ENCODE measurements at regions not wholly inside any gene's neighbourhood (a gene's known extent, or its start where the extent isn't known, plus 50 kb on each side); places are given as distances from the start of the nearest gene placed in this dataset.

GRCh38 chr6:133634474-133634873 is 254.4 kb upstream of the TCF21 start:
- peaks cover 8% of the 10 kb centered on the region for H3K27me3 Mint-ChIP-seq
- H3K4me3 Mint-ChIP-seq = no peak overlapping the region
- no peak overlapping the region for H3K27ac Mint-ChIP-seq
- ATAC-seq = no peak
- CTCF ChIA-PET = interaction anchor here (0.6 kb wide), 1 partner anchor 183 kb away, joined by 3 read pairs; no protein-coding TSS in a partner anchor
- peaks cover 6% of the 10 kb centered on the region for H3K9me3 Mint-ChIP-seq (ENCODE audit: low read depth)
- no peaks in the 10 kb centered on the region for H3K4me1 Mint-ChIP-seq
- H3K36me3 Mint-ChIP-seq (ENCODE audit: low read depth) = no peaks in the 10 kb centered on the region
- no peak for DNase-seq
- POLR2A ChIA-PET = no interaction called here
- intact Hi-C loops (cut with DNase I, micrococcal nuclease) = no loop called here

- H3K36me3 Mint-ChIP-seq (ENCODE audit: low read depth) = no peaks in the 10 kb centered on the region
Observed at GRCh38 chr6:133635447-133635846, 253.5 kb upstream of the TCF21 start.

GRCh38 chr6:133637436-133637835 is 251.5 kb upstream of the TCF21 start:
- intact Hi-C loops (cut with DNase I, micrococcal nuclease) = no loop called here
- DNase-seq (no peak), ATAC-seq (no peak)
- Mint-ChIP-seq H3K36me3 (ENCODE audit: low read depth) (no peaks in the 10 kb centered on the region), H3K4me3 (no peak overlapping the region), H3K9me3 (ENCODE audit: low read depth) (peaks cover 6% of the 10 kb centered on the region), H3K4me1 (no peaks in the 10 kb centered on the region), H3K27ac (no peak overlapping the region), H3K27me3 (peaks cover 6% of the 10 kb centered on the region)
- CTCF ChIA-PET = no interaction called here
- POLR2A ChIA-PET = no interaction called here

More at GRCh38 chr6:133635447-133635846, 253.5 kb upstream of the TCF21 start:
- Mint-ChIP-seq H3K4me3 (no peak overlapping the region), H3K27me3 (peaks cover 8% of the 10 kb centered on the region), H3K4me1 (no peaks in the 10 kb centered on the region), H3K27ac (no peak overlapping the region), H3K9me3 (ENCODE audit: low read depth) (peaks cover 6% of the 10 kb centered on the region)
- ChIA-PET POLR2A (no interaction called here), CTCF (interaction anchor here (0.8 kb wide), 1 partner anchor 13 kb away, joined by 3 read pairs; no protein-coding TSS in a partner anchor)
- DNase-seq (no peak), ATAC-seq (no peak)
- intact Hi-C loops (cut with DNase I, micrococcal nuclease) = no loop called here

GRCh38 chr6:133637874-133638273 is 251.0 kb upstream of the TCF21 start:
- Mint-ChIP-seq H3K4me3 (no peak overlapping the region), H3K9me3 (ENCODE audit: low read depth) (peaks cover 6% of the 10 kb centered on the region), H3K27me3 (peaks cover 6% of the 10 kb centered on the region), H3K36me3 (ENCODE audit: low read depth) (no peaks in the 10 kb centered on the region), H3K27ac (no peak overlapping the region), H3K4me1 (no peaks in the 10 kb centered on the region)
- ChIA-PET POLR2A (no interaction called here), CTCF (no interaction called here)
- ATAC-seq (no peak), DNase-seq (no peak)
- intact Hi-C loops (cut with DNase I, micrococcal nuclease) = no loop called here

- intact Hi-C loops (cut with DNase I, micrococcal nuclease) = no loop called here
- Mint-ChIP-seq H3K27ac (no peak overlapping the region), H3K36me3 (ENCODE audit: low read depth) (no peaks in the 10 kb centered on the region), H3K4me1 (no peaks in the 10 kb centered on the region), H3K27me3 (peaks cover 5% of the 10 kb centered on the region), H3K4me3 (no peak overlapping the region), H3K9me3 (ENCODE audit: low read depth) (peaks cover 6% of the 10 kb centered on the region)
- ChIA-PET POLR2A (no interaction called here), CTCF (no interaction called here)
- ATAC-seq = no peak
- no peak for DNase-seq
Observed at GRCh38 chr6:133641104-133641503, 247.8 kb upstream of the TCF21 start.

- no peak overlapping the region for H3K27ac Mint-ChIP-seq
- intact Hi-C loops (cut with DNase I, micrococcal nuclease) = no loop called here
- peaks cover 3% of the 10 kb centered on the region for H3K27me3 Mint-ChIP-seq
- no peak for ATAC-seq
- no peaks in the 10 kb centered on the region for H3K4me1 Mint-ChIP-seq
- ChIA-PET POLR2A (no interaction called here), CTCF (interaction anchor here (0.7 kb wide), 1 partner anchor 114 kb away, joined by 3 read pairs; no protein-coding TSS in a partner anchor)
- no peaks in the 10 kb centered on the region for H3K9me3 Mint-ChIP-seq (ENCODE audit: low read depth)
- H3K36me3 Mint-ChIP-seq (ENCODE audit: low read depth) = no peaks in the 10 kb centered on the region
- no peak overlapping the region for H3K4me3 Mint-ChIP-seq
- DNase-seq = no peak
Observed at GRCh38 chr6:133644548-133644891, 244.4 kb upstream of the TCF21 start.

GRCh38 chr6:133644892-133645619 is 243.9 kb upstream of the TCF21 start:
- H3K36me3 Mint-ChIP-seq (ENCODE audit: low read depth) = no peaks in the 10 kb centered on the region
- ChIA-PET CTCF (interaction anchor here (0.7 kb wide), 1 partner anchor 113 kb away, joined by 3 read pairs; no protein-coding TSS in a partner anchor), POLR2A (no interaction called here)
- DNase-seq (no peak), ATAC-seq (no peak)
- H3K27me3 Mint-ChIP-seq = peaks cover 3% of the 10 kb centered on the region
- no peaks in the 10 kb centered on the region for H3K9me3 Mint-ChIP-seq (ENCODE audit: low read depth)
- H3K4me1 Mint-ChIP-seq = no peaks in the 10 kb centered on the region
- intact Hi-C loops (cut with DNase I, micrococcal nuclease) = no loop called here
- no peak overlapping the region for H3K4me3 Mint-ChIP-seq
- no peak overlapping the region for H3K27ac Mint-ChIP-seq

GRCh38 chr6:133645966-133646740 is 242.8 kb upstream of the TCF21 start:
- Mint-ChIP-seq H3K9me3 (ENCODE audit: low read depth) (no peaks in the 10 kb centered on the region), H3K27me3 (peaks cover 3% of the 10 kb centered on the region), H3K4me1 (no peaks in the 10 kb centered on the region), H3K36me3 (ENCODE audit: low read depth) (no peaks in the 10 kb centered on the region), H3K4me3 (no peak overlapping the region), H3K27ac (no peak overlapping the region)
- intact Hi-C loops (cut with DNase I, micrococcal nuclease) = no loop called here
- DNase-seq (no peak), ATAC-seq (no peak)
- ChIA-PET POLR2A (no interaction called here), CTCF (no interaction called here)

- H3K4me1 Mint-ChIP-seq = no peaks in the 10 kb centered on the region
- ATAC-seq = no peak
- POLR2A ChIA-PET = interaction anchor here (0.6 kb wide), 1 partner anchor 371 kb away, joined by 6 read pairs; no protein-coding TSS in a partner anchor
- no peak overlapping the region for H3K4me3 Mint-ChIP-seq
- no peaks in the 10 kb centered on the region for H3K9me3 Mint-ChIP-seq (ENCODE audit: low read depth)
- H3K27me3 Mint-ChIP-seq = peaks cover 2% of the 10 kb centered on the region
- CTCF ChIA-PET = interaction anchor here (1.0 kb wide), 1 partner anchor 13 kb away, joined by 3 read pairs; no protein-coding TSS in a partner anchor
- no peak for DNase-seq
- intact Hi-C loops (cut with DNase I, micrococcal nuclease) = no loop called here
- no peaks in the 10 kb centered on the region for H3K36me3 Mint-ChIP-seq (ENCODE audit: low read depth)
- no peak overlapping the region for H3K27ac Mint-ChIP-seq
Observed at GRCh38 chr6:133648581-133648980, 240.3 kb upstream of the TCF21 start.

- Mint-ChIP-seq H3K36me3 (ENCODE audit: low read depth) (no peaks in the 10 kb centered on the region), H3K4me1 (no peaks in the 10 kb centered on the region), H3K27me3 (peaks cover 2% of the 10 kb centered on the region), H3K27ac (no peak overlapping the region), H3K9me3 (ENCODE audit: low read depth) (no peaks in the 10 kb centered on the region), H3K4me3 (no peak overlapping the region)
- ATAC-seq = no peak
- ChIA-PET CTCF (no interaction called here), POLR2A (no interaction called here)
- DNase-seq = no peak
- intact Hi-C loops (cut with DNase I, micrococcal nuclease) = no loop called here
Observed at GRCh38 chr6:133671376-133671775, 217.5 kb upstream of the TCF21 start.

- Mint-ChIP-seq H3K4me1 (no peaks in the 10 kb centered on the region), H3K27ac (no peak overlapping the region), H3K27me3 (peaks cover 2% of the 10 kb centered on the region), H3K9me3 (ENCODE audit: low read depth) (no peaks in the 10 kb centered on the region), H3K36me3 (ENCODE audit: low read depth) (no peaks in the 10 kb centered on the region), H3K4me3 (no peak overlapping the region)
- no peak for DNase-seq
- POLR2A ChIA-PET = no interaction called here
- CTCF ChIA-PET = no interaction called here
- intact Hi-C loops (cut with DNase I, micrococcal nuclease) = no loop called here
- ATAC-seq = no peak
Observed at GRCh38 chr6:133673056-133673455, 215.9 kb upstream of the TCF21 start.

- ATAC-seq = no peak
- H3K27me3 Mint-ChIP-seq = peaks cover 2% of the 10 kb centered on the region
- H3K27ac Mint-ChIP-seq = no peak overlapping the region
- no peaks in the 10 kb centered on the region for H3K36me3 Mint-ChIP-seq (ENCODE audit: low read depth)
- DNase-seq = no peak
- no peaks in the 10 kb centered on the region for H3K9me3 Mint-ChIP-seq (ENCODE audit: low read depth)
- intact Hi-C loops (cut with DNase I, micrococcal nuclease) = no loop called here
- ChIA-PET CTCF (no interaction called here), POLR2A (no interaction called here)
- H3K4me1 Mint-ChIP-seq = no peaks in the 10 kb centered on the region
- H3K4me3 Mint-ChIP-seq = no peak overlapping the region
Observed at GRCh38 chr6:133674661-133675060, 214.3 kb upstream of the TCF21 start.
